ENCODE measurements at regions not wholly inside any gene's neighbourhood (a gene's known extent, or its start where the extent isn't known, plus 50 kb on each side); places are given as distances from the start of the nearest gene placed in this dataset.

DNA sequence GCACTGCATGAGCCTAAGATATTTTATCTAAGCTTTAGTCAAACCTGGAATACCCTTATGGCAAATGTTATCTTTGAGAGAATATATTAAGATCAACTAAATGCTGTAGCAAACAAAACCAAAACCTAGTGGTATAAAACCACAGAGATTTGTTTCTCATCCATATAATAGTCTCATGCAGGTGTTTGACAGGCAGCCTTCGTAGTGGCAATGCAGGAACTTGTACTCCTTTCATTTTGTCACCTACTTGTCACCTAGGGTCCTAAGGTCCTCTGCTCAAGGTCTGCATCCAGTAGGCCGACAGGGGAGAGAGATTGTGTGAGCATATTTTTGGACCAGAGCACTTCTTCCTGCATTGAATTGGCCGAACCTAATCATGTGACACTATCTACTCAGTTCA lies 352.6 kb downstream of the GPR37 start:
- TF ChIP-seq, protein P1, sequence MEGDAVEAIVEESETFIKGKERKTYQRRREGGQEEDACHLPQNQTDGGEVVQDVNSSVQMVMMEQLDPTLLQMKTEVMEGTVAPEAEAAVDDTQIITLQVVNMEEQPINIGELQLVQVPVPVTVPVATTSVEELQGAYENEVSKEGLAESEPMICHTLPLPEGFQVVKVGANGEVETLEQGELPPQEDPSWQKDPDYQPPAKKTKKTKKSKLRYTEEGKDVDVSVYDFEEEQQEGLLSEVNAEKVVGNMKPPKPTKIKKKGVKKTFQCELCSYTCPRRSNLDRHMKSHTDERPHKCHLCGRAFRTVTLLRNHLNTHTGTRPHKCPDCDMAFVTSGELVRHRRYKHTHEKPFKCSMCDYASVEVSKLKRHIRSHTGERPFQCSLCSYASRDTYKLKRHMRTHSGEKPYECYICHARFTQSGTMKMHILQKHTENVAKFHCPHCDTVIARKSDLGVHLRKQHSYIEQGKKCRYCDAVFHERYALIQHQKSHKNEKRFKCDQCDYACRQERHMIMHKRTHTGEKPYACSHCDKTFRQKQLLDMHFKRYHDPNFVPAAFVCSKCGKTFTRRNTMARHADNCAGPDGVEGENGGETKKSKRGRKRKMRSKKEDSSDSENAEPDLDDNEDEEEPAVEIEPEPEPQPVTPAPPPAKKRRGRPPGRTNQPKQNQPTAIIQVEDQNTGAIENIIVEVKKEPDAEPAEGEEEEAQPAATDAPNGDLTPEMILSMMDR (IDR thresholded peaks at IDR 0.05; ENCODE audit: extremely low read depth, missing control alignments), result no peak
- no peak for DNase-seq (ENCODE audit: low spot score)

DNA sequence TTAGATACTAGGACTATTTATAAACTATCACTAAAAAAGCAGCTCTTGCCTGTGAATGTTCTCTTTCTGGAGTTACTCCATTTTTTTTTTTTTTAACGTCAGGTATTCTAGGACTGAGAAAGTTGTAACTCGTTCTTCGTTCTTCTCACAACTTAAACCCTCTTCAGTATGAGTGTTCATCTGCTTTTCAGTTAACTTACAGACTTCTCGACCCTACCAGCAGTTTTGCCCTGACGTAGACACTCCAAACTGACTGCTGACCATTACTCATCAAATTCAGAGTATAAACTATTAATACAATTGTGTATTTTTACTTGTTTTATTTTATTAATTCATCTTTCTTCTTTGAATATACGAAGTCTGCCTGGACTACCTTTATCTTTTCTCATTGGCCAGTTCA lies 353.1 kb downstream of the GPR37 start:
- no peak for DNase-seq (ENCODE audit: low spot score)
- TF ChIP-seq, protein P1 (IDR thresholded peaks at IDR 0.05; ENCODE audit: extremely low read depth, missing control alignments), result no peak

DNA sequence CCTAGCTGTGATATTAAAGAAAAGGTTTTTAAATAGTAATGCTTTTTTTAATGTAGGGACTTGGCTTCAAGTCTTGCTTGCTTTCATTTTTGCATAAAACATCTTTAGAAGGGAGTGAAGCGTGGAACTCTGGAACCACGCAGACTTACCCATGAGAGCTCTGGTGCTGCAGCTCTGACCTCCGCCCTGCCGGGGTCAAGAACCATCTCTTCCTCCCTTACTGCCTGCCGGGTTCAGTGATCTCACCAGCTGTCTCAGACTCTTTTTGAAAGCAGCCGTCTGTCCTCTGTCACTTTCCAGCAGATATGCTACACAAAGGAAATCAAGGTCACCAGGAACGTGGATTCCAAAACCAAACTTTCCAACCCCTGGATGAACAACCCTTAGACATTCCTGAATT lies 353.8 kb downstream of the GPR37 start:
- TF ChIP-seq, protein P1 (IDR thresholded peaks at IDR 0.05; ENCODE audit: extremely low read depth, missing control alignments), result no peak
- no peak for DNase-seq (ENCODE audit: low spot score)

DNA sequence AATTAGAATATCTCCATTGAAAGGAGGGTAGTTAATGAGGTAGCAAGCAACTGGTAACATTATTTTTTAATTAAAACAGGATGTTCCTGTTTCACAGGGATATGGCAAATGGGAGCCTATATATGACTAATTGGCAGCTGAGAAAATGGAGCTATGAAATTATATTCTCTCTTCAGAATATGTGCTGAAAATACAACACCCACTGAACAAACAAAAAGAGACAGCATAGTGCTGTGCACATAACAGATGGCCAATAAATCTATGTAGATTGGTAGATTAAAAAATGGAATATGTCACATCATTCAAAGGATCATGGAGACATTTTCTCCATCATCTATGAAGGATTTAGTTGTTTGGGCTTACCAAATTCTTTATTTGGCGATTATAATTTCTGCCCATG lies 362.0 kb downstream of the GPR37 start:
- DNase-seq (ENCODE audit: low spot score), result no peak
- TF ChIP-seq, protein P1 (IDR thresholded peaks at IDR 0.05; ENCODE audit: extremely low read depth, missing control alignments), result no peak

DNA sequence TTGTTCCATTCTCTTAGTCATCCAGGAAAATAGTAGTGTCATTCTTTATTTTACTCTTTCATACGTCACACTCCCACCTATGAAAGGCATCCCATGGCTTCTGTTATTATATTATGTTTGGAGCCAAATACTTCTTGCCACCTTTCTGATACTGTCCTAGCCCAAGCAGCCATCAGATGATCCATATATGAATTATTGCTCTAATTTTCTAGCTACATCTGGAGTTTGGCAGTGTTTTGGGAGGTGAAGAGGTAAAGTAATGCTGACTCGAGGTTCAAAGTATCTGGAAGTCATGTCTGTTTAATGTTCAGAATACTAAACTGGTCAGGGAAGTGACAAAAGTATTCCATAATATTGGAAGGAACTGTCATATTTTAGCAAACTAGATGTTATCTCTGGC lies 362.5 kb downstream of the GPR37 start:
- DNase-seq (ENCODE audit: low spot score), result no peak
- TF ChIP-seq, protein P1 (IDR thresholded peaks at IDR 0.05; ENCODE audit: extremely low read depth, missing control alignments), result no peak

DNA sequence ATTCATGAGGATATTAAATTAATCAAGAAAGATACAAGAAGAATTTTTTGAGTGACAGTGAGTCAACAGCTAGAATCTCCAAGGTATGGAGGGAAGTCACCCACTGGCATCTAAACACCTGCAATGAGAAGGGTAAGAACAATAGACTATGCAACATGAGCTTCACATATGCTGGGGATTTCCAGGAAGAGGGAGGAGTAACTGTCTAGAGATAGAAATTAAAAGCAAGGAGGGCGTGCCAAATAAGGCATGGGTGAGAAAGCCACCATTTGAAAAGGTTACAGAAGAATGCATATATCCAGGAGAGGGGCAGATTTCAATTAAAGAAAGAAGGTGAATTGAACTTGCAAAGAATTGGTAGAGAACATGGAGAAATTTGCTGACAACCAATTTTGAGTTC lies 365.7 kb downstream of the GPR37 start:
- DNase-seq (ENCODE audit: low spot score), result no peak
- TF ChIP-seq, protein P1 (IDR thresholded peaks at IDR 0.05; ENCODE audit: extremely low read depth, missing control alignments), result no peak

DNA sequence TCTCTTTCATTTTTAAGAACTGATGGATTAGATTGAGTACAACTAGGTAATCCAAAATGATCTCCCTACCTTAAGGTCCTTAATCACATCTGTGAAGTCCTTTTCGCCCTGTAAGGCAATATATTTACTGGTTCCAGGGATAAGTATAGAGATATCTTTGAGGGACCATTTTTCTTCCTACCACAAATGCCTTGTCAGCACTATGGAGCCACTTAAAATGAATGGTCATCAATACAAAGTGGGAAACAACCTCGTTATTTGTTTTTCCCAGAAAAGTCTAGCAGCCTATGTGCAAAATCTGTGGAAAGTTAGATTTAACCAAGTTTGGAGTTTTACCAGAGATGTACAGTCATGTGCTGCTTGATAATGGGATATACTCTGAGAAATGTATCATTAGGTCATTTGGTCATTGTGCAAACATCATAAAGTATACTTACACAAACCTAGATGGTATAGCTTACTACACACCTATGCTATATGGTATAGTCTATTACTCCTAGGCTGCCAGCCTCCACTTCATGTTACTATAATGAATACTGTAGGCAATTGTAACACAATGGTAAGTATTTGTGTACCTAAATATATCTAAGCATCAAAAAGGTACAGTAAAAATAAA lies 366.2 kb upstream of the TMEM229A start:
- TF ChIP-seq, protein P1 (IDR thresholded peaks at IDR 0.05; ENCODE audit: extremely low read depth, missing control alignments), result no peak
- no peak for DNase-seq (ENCODE audit: low spot score)
